Activated naive CD4-positive, alpha-beta T cell treated with anti-CD3 and anti-CD28 coated beads, Interleukin-2, amount 50 U/mL, for 72 hours (primary cell): ENCODE measurements at regions not wholly inside any gene's neighbourhood (a gene's known extent, or its start where the extent isn't known, plus 50 kb on each side); places are given as distances from the start of the nearest gene placed in this dataset.

Experiments
- ATAC-seq, 2 donors: fragments of 150-1000 bp; cut with Tn5 transposase; 2 replicates each; pipeline ENCODE4 v1.10.0; 2021; ENCODE audit warnings: mild to moderate bottlenecking in 2 of 2, moderate library complexity in 2 of 2
- DNase-seq, 2 donors: peaks; one replicate each; pipeline ENCODE4 v3.0.0; 2021 to 2022; ENCODE audit warnings: low spot score in 2 of 2
- H3K27ac Mint-ChIP-seq, 2 donors: one replicate each; pipeline ENCODE4 v1.8.0; 2022; ENCODE audit warnings: mild to moderate bottlenecking in 2 of 2, mixed read lengths in 2 of 2
- H3K36me3 Mint-ChIP-seq, 2 donors: one replicate each; pipeline ENCODE4 v1.8.0; 2022; ENCODE audit warnings: mixed read lengths in 2 of 2
- H3K9me3 Mint-ChIP-seq, 2 donors: one replicate each; pipeline ENCODE4 v1.8.0; 2022; ENCODE audit warnings: mixed read lengths in 2 of 2

GRCh38 chr4:181756451-181757095 is 486.6 kb upstream of the TENM3 start:
- peaks cover 4 to 10% of the 10 kb centered on the region in 2 donors for H3K9me3 Mint-ChIP-seq
- H3K27ac Mint-ChIP-seq = no peak overlapping the region
- ATAC-seq = no peak
- H3K36me3 Mint-ChIP-seq = no peaks in the 10 kb centered on the region
- no peak for DNase-seq

GRCh38 chr4:181757098-181757497 is 486.1 kb upstream of the TENM3 start:
- Mint-ChIP-seq H3K36me3 (no peaks in the 10 kb centered on the region), H3K9me3 (peaks cover 4 to 13% of the 10 kb centered on the region in 2 donors), H3K27ac (no peak overlapping the region)
- DNase-seq (no peak), ATAC-seq (no peak)

DNA sequence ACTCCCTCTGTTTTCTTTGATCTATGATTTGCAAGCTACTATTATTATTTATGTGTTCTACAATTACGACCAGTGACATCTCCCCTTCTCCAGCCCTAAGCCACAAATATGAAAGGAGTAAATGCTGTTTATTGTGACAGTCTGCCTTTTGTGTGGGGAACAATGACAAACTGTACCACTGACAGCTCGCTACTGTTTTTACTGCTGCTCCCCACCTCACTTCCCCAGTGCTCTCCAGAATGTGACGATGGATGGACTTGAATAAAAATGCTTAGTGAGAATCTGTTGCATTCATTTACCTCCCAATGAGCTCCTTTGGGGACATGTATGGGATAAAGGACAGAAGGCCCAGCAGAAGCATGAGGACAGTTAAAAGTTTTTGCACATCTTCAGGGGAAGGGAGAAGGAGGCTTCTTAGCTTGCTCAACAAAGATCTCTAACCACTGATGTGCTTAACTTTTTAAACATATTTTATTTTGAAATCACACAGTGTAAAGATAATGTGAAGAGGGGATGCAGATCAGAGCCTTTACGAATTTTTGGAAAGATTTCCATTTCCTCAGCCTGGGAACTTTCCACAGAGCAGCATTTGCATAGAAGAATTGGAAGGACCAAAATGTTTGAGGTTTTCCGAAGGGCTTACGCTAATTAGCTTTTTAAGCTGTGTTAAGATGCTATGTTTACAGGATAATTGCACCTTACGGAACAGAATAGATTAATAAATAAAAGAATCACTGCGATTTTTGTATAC is 485.1 kb upstream of the TENM3 start:
- Mint-ChIP-seq H3K9me3 (peaks cover 4 to 13% of the 10 kb centered on the region in 2 donors), H3K27ac (no peak overlapping the region), H3K36me3 (no peaks in the 10 kb centered on the region)
- no peak for DNase-seq
- ATAC-seq = no peak

DNA sequence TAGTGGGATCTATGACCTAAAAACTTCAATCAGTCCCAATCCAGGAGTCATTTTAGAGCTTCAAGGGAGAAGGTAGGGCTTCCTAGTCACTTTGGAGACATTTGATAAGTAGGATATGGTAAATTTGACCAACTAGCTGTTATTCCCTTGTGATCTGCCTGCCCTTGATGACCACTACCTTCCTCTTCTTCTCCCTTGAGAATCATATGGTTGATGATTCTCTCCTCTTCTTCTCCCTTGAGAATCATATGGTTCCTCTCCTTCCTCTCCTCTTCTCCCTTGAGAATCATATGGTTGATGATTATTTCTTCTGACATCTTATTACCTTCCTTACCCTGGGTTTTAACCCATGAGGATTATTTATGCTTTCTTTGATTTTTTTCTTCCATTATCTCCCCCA is 482.6 kb upstream of the TENM3 start:
- Mint-ChIP-seq H3K36me3 (no peaks in the 10 kb centered on the region), H3K27ac (no peak overlapping the region), H3K9me3 (peaks cover 8 to 16% of the 10 kb centered on the region in 2 donors)
- ATAC-seq (no peak), DNase-seq (no peak)

DNA sequence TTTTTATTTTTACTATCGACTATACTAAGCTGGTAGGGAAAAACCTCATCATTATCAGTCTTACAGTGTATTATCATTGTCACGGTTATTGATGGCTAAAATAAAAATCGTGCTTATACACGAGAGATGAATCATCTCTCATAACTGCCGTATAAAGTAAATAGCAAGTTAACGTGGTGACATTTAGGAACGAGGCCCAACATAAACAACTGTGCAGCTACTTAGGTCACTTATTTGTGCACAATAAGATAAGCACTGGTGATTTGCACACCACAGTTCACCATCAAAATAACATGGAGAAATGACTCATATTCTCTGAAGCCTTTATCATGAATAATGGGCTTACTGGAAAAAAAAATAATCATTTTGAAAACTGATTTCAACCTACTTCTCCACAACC is 482.0 kb upstream of the TENM3 start:
- no peak overlapping the region for H3K27ac Mint-ChIP-seq
- DNase-seq (no peak), ATAC-seq (no peak)
- H3K9me3 Mint-ChIP-seq = peaks cover 8 to 16% of the 10 kb centered on the region in 2 donors
- peaks cover 0 to 3% of the 10 kb centered on the region in 2 donors for H3K36me3 Mint-ChIP-seq

DNA sequence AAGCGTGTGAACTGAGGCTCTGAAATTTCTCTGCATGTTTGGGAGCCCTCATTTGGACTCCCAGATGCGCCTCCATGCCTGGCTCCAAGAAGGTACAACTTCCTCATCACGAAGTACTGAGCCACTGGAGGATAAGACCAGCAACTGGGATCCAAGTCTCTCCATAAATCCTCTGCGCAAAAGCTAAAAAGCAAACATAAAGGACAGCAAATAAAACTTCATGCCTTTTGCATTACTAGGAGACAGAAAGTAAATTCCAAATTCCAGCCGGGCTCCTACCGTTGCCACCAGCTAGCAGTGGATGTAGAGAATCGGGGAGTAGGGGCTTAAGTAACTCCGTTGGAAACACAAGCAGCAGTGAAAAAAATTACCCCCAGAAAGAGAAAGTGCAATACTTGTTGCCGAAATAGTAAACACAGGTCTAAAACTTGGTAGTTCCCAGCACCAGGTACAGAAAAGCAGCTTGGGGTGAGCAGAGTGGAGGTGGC is 477.1 kb upstream of the TENM3 start:
- DNase-seq (no peak), ATAC-seq (no peak)
- Mint-ChIP-seq H3K9me3 (peaks cover 4 to 19% of the 10 kb centered on the region in 2 donors), H3K36me3 (peaks cover 0 to 6% of the 10 kb centered on the region in 2 donors), H3K27ac (no peak overlapping the region)

GRCh38 chr4:181770971-181771370 is 472.2 kb upstream of the TENM3 start:
- DNase-seq (no peak), ATAC-seq (no peak)
- peaks cover 0 to 5% of the 10 kb centered on the region in 2 donors for H3K36me3 Mint-ChIP-seq
- peaks cover 6 to 8% of the 10 kb centered on the region in 2 donors for H3K9me3 Mint-ChIP-seq
- no peak overlapping the region for H3K27ac Mint-ChIP-seq

DNA sequence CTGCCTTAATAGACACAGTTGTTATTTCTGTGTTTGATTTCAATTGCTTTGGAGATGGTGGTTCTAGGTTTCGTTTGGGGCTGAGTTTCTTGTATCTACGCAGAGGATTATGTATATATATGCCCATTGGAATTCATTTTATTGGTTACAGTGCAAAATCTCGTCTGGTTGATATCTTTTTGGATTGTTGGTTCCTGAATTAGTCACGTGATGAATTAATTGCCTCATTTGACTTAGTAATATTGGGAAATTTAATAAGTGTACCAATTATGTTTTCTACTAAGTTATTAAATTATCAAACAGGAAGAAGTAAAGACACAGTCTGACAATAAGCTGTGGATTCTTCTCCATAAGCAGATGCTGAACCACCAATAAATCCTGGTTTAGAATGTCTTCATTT is 467.9 kb upstream of the TENM3 start:
- Mint-ChIP-seq H3K27ac (no peak overlapping the region), H3K9me3 (peaks cover 7 to 9% of the 10 kb centered on the region in 2 donors), H3K36me3 (no peaks in the 10 kb centered on the region)
- DNase-seq (no peak), ATAC-seq (no peak)

GRCh38 chr4:181776264-181777054 is 466.7 kb upstream of the TENM3 start:
- Mint-ChIP-seq H3K9me3 (peaks cover 2 to 9% of the 10 kb centered on the region in 2 donors), H3K27ac (no peak overlapping the region), H3K36me3 (no peaks in the 10 kb centered on the region)
- no peak for DNase-seq
- ATAC-seq = no peak

GRCh38 chr4:181777518-181777917 is 465.7 kb upstream of the TENM3 start:
- Mint-ChIP-seq H3K36me3 (peaks cover 0 to 3% of the 10 kb centered on the region in 2 donors), H3K27ac (no peak overlapping the region), H3K9me3 (peaks cover 5 to 13% of the 10 kb centered on the region in 2 donors)
- ATAC-seq (no peak), DNase-seq (no peak)

DNA sequence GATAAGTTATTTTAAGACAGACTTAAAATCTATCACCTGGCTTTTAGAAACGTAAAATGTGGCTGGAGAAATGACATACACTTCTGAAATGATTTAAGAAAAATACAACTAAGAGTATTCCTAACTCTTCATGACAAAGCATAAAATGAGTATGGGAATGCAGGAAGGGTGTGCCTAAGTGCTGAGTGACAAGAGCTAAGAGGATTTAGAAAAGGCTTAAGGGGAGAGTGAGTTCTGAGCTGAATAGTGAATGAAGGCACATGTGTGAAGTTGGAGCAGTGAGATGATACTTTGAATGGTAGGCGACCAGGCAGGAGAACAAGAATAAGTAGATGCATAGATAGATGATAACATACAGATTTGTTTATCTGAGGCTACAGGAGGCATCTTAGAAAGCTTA is 458.3 kb upstream of the TENM3 start:
- Mint-ChIP-seq H3K36me3 (peaks cover 0 to 6% of the 10 kb centered on the region in 2 donors), H3K27ac (no peak overlapping the region), H3K9me3 (peaks cover 26% of the 10 kb centered on the region in 2 donors)
- DNase-seq (no peak), ATAC-seq (no peak)

DNA sequence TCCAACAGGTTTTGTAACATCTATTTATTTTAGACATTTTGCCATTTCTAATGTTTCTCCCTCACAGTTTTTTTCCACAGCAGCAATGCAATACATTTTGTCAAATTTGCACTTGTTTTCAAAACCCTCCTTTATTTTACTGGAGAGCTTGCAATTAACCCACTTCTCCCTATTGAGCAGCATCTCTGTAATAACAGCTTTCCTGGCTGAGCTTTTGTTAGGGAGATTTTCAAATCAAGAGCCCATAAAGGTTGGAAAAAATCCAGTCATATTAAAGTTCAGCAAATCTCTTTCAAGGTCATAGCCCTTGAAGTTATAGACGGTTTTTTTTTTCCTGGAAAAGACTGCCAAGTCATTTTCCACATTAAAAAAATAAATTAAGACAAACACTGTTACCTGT is 450.6 kb upstream of the TENM3 start:
- Mint-ChIP-seq H3K27ac (no peak overlapping the region), H3K9me3 (peaks cover 15 to 30% of the 10 kb centered on the region in 2 donors), H3K36me3 (peaks cover 0 to 19% of the 10 kb centered on the region in 2 donors)
- ATAC-seq (no peak), DNase-seq (no peak)

- DNase-seq (no peak), ATAC-seq (no peak)
- H3K9me3 Mint-ChIP-seq = peaks cover 13 to 28% of the 10 kb centered on the region in 2 donors
- no peak overlapping the region for H3K27ac Mint-ChIP-seq
- peaks cover 0 to 19% of the 10 kb centered on the region in 2 donors for H3K36me3 Mint-ChIP-seq
These were observed 450.1 kb upstream of the TENM3 start for GRCh38 chr4:181793096-181793495.

- DNase-seq (no peak), ATAC-seq (no peak)
- Mint-ChIP-seq H3K36me3 (peaks cover 0 to 19% of the 10 kb centered on the region in 2 donors), H3K27ac (no peak overlapping the region), H3K9me3 (peaks cover 13 to 28% of the 10 kb centered on the region in 2 donors)
These were observed 446.7 kb upstream of the TENM3 start for GRCh38 chr4:181796502-181796901.

GRCh38 chr4:181798536-181798935 is 444.7 kb upstream of the TENM3 start:
- H3K9me3 Mint-ChIP-seq = peaks cover 13 to 25% of the 10 kb centered on the region in 2 donors
- no peak for ATAC-seq
- no peak for DNase-seq
- H3K27ac Mint-ChIP-seq = no peak overlapping the region
- peaks cover 0 to 19% of the 10 kb centered on the region in 2 donors for H3K36me3 Mint-ChIP-seq

DNA sequence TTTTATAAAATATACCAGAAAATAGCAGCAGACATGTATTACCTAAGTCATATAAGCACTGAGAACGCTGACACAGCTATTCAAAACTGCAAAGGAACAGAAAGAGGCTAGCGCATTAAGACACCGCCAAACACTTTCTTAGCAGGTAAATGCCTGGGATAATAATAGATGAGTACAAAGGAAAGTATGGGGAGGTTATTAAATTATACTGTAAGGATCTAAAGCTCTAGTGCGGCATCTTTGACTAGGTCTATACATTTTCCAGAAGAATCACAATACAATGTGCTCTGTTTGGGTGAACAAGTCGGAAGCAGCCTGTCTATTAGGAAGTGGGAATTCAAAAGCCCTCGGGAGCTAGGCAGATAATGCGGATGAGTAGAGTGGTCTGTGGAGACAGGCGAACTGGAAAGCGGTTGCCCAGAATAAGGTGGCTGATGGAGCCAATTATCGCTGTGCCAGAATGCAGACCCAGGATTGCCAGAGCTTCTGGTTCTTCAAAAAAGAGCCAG is 443.6 kb upstream of the TENM3 start:
- DNase-seq (no peak), ATAC-seq (no peak)
- H3K27ac Mint-ChIP-seq = no peak overlapping the region
- peaks cover 0 to 19% of the 10 kb centered on the region in 2 donors for H3K36me3 Mint-ChIP-seq
- peaks cover 17 to 21% of the 10 kb centered on the region in 2 donors for H3K9me3 Mint-ChIP-seq

DNA sequence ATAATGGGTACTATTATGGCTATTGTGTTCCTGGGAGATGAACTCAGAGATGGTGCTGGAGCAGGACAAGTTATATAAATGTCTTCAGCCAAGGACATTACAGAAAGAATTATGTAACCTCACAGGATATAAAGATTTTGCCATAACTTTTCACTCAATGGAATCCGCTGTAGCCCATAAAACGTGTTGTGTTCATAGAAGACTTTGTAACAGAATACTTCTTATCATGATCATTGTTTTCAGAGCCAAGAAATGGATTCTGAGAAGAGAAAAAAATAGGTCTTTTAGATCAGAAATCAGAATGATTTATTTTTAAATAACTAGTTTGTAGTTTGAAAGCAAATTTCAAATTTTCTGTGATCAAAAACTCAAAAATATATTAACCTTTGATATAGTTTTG is 441.0 kb upstream of the TENM3 start:
- no peaks in the 10 kb centered on the region for H3K36me3 Mint-ChIP-seq
- H3K9me3 Mint-ChIP-seq = peaks cover 4 to 15% of the 10 kb centered on the region in 2 donors
- DNase-seq (no peak), ATAC-seq (no peak)
- H3K27ac Mint-ChIP-seq = no peak overlapping the region
